Activated gamma-delta T cell treated with anti-CD3 and anti-CD28 coated beads, Interleukin-2, amount 50 U/mL, for 16 hours (primary cell): ENCODE measurements at regions not wholly inside any gene's neighbourhood (a gene's known extent, or its start where the extent isn't known, plus 50 kb on each side); places are given as distances from the start of the nearest gene placed in this dataset.

Experiments
- DNase-seq: peaks from one replicate; pipeline ENCODE4 v3.0.0-alpha.2; 2020; ENCODE audit warnings: low read depth

DNA sequence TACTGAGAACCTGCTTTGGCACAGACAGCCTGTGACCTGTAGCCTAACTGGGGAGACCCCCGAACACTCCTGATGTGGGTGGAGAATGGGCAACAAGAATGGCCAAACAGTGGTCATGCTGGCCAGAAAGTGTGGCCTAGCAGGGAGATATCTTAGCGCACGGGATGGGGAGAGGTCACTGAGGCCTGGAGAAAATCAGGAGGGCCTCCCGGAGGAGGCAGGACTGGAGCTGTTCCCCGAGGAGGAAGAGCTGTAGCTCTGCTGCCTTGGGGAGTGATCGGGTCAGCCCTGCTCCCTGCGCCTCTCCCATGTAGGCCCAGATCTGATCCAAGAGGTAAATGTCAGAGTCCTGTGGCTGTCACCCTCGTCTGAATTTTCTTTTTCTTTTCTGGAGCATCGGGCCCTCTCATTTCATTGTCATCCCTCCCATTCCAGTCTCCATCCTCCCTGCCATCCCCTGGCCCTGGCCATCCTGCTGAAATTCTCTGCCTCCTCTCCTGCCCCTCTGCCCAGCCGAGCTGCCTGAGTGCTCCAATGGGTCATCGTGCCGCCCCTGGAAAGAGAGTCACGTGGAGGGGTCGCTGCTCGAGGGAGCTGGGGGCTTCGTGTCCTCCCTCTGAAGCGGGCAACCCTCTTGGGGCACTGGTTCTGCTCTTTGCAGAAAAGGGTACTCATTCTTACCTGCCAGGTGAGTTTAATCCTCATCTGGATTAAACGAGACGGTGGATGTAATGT lies 242.9 kb downstream of the HAUS1 start:
- no peak for DNase-seq

DNA sequence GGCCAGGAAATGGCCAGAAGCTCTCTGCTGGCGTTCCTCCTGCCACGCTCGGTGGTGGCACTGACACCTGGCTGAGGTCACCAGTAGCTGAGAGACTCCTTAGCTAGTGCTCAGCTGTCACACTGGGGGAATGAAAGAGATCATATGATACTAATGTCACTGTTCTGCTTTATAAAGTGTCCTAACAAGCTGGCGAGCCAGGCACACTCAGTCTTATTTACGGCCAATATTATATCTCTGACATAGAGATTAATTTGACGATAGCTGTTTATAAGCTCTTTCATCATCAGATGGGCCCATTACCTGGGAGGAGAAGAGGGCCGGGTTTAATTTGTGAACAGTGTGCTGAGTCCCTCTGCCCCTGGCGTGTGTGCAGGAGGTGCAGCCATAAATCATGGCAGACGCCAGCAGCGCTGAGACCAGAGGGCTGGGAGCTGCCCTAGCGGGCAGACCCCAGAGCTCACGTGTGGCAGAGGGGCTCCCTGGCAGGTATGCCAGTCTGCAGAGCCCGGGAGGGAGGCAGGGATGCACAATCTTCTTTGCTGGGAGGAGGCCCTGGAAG lies 246.5 kb downstream of the HAUS1 start:
- DNase-seq: no peak

DNA sequence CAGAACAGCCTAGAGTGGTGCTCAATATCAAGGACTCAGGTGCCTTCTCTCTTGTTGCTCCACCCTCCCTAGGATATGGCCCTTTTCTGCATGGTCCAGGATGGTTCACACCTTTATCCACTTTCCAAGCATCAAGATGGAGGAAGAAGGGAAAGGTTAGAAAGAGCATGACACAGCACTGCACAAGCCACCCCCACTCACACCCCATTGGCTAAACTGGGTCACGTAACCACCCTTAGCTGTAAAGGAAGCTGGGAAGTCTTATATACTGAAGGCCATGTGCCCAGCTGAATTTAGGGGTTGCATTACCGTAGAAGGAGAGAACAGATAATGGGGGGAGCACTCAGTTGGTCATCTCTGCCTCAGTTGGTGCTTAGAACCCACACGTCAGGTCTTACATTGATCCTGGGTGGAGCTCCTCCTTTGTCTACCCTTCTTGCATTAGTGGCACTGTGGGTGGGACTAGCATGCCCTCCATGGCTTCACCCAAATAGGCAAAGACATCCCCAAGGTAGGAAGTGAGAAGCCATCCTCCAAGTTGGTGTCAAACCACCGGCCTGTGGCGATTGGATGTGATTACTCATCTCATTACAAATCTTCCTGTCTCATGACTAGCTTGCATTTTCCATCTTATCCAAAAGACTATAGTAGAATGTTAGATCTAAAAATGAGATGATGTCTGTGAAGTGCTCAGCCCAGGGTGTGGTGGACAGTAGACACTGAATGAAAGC lies 248.5 kb downstream of the HAUS1 start:
- DNase-seq: no peak

DNA sequence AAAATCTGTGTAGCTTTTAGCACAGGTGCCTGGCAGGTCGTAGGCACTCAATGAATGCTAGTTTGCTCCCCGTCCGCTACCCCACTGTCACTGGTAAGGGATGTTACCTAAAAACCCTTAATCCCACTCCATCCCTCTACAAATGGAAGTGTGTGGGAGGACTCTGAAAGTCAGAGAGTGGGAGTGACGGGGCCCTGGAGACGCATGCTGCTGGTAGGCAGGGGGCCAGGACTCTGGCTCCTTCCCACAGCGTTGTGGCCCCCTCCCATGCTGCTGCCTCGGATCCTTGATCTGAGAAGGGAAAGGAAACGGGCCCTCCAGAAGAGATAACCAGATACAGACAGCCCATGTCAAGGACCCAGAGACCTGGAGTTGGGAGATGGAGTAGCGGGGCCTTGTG lies 249.3 kb downstream of the HAUS1 start:
- DNase-seq: no peak

DNA sequence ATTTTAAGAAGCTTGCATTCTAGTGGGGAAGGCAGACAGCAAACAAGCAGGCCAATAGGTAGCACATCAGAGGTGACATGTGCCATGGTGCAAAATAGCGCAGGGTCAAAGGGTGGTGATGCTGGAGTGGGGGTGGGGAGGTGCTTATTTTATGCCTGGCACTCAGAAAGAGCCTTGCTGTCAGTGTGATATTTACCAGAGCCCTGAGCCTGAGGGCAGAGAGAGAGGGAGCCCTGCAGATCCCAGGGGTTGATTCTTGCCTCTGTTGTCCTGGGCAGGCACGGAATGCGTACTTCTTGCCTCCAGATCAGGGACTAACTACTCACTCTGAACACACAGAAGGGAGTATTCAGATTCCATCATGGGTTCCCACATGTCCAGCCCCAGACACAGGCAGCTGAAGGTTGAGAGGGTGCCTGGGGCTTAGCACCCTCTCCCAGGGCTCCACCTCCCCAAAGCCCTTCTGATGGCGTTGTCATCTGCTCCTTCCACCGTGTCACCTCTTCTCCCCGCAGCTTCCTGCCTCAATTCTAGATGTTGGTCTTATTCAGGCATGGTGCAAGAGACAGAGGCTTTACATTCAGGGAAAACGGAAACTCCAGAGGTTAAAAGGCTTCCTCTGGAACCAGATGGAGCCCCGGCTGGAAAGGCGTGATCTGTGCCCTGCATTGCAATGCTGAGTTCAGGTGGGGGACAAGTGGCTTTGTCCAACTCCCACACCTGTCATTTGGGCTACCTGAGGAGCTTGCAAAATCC lies 252.3 kb downstream of the HAUS1 start:
- DNase-seq: no peak

DNA sequence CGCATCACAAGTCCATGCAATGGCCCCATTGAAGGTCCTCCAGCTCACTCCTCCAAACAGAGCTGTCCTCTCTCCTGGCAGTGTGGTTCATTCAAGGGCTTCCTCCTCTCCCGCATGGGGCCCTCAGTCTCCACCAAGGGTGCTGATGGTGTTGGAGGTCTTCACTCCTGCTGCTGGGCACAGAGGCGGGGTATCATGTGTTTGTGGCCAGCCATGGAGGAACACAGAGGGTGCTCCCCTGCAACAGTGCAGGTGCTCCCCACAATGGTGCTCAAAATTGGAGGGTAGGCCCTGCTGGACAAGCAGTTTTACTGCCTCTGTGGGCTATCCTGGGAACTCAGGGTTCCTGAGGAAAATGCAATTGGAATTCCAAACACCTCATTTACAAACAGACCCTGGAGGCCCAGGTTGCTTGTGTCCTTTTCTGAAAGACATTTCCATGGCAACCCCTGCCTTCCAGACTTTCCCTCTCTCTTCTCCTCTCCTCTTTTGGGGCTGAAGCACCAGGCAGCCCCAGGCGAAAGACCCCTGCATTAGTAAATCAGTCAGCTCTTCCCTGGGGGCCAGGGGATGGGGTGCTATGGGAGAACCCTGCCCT lies 256.0 kb downstream of the HAUS1 start:
- DNase-seq: no peak

DNA sequence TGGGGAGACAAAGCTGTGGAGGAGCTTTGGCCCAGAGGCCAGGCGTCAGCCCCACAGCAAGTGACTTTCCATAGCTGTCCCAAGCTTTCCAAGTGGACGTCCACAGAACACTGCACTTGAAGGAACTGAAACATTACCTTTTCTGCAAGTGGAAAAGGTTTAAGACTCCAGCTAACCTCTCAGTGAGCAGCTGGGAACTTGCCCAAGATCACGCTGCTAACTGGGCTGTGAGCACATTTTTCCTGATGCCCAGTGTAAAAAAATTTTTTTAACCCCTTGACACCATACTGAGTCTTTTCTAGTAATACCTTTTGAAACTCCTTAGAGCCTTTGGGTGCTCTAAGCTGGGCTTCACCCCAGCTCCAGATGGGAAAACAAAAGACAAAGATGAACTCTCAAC lies 256.7 kb downstream of the HAUS1 start:
- no peak for DNase-seq

DNA sequence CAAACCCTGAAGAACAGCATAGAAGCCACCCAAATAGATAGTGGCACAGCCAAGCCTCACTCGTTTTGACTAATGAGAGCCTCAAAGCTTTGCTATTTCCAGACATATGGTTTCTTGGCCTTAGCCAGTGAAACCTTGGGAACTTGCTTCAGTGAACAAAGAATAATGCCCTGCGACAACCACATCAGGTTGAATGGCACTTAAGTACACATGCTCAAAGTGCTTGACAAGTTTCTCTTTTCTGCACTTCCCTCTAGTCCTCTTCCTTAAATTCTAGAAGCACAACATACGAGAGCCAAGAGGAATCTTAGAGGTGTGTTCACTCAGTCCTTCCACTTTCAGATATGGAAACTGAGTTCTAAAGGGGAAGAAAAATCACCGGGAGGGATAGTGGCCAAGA lies 258.3 kb downstream of the HAUS1 start:
- no peak for DNase-seq

DNA sequence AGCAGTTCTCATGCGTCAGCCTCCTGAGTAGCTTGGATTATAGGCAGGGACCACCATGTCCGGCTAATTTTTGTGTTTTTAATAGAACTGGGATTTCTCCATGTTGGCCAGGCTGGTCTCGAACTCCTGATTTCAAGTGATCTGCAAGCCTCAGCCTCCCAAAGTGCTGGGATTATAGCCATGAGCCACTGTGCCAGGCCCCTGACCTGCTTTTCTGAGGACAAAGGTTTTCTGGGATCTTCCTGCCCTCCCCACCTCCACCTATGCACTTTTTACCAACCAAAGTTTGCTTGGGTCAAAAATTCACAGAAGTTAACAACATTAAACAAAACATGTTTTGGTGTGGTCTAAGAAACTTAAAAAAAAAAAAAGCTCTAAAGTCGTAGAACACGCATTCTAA lies 259.9 kb downstream of the HAUS1 start:
- DNase-seq: no peak

DNA sequence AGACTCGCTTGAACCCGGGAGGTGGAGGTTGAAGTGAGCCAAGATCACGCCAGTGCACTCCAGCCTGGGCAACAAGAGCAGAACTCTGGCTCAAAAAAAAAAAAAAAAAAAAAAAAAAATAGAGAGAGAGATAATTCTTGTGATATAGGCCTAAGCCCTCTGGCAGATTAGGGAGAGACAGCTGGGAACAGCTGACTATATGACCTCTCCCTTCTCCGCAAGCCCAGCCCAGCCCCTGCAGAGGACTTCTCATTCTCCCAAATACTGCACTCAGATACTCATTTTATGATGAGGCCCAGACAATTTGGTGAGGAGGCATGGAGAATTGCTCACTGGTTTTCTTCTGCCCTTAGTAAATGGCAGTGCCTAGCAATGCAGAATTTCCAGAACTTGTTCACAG lies 262.0 kb downstream of the HAUS1 start:
- DNase-seq: no peak

DNA sequence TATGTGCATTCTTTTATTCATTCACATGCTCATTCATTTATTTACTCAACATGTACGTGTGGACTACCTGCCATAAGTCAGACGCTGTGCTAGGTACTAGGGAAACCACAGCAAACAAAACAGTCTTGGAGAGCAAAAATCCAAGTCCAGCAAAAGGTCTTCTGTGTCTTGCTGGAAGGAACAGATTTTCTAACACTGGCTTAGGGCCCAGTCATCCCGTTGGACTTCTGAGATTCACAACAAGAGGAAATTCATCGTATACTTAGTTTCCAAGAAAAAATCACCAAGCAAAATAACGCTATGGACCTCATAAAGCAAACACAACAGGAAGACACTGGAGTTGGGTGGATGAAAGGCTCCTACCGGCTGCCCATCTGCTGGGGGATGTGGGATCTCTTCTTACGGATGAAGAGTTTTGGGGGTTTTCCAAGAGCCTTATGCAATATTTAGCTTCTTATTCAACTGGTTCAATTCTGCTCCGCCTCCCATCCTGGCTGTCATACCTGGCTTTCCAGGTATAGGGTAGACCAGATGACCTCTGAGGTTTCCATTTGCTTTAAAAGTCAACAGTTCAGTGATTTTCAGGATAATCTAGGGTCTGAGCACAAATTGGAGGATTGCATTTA lies 262.7 kb downstream of the HAUS1 start:
- no peak for DNase-seq

DNA sequence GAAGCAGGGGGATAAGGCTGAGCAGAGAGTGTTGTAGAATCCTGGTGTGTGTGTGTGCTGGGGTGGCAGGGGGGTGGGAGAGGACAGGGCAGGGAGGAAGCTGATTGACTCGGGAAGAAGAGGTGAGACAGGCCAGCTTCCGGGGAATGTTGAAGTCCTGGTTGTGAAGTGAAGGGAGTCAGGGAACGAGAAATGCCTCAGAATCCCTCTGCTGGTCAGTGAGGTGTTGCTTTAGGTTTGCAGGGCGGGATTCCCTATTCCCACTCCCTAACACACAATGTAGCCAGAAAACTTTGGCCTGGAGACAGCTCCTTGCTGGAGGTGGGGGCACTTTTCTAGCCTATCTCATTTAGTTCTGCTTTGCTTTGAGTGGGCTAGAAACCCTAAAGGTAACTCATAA lies 265.1 kb downstream of the HAUS1 start:
- no peak for DNase-seq

DNA sequence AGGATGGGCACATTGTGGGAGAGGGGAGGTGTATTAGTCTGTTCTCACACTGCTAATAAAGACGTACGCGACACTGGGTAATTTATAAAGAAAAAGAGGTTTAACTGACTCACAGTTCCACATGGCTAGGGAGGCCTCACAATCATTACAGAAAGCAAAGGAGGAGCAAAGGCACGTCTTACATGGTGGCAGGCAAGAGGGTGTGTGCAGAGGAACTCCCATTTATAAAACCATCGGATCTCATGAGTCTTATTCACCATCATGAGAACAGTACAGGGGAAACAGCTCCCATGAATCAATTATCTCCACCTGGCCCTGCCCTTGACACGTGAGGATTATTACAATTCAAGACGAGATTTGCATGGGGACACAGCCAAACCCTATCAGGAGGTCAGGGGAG lies 266.7 kb downstream of the HAUS1 start:
- no peak for DNase-seq

DNA sequence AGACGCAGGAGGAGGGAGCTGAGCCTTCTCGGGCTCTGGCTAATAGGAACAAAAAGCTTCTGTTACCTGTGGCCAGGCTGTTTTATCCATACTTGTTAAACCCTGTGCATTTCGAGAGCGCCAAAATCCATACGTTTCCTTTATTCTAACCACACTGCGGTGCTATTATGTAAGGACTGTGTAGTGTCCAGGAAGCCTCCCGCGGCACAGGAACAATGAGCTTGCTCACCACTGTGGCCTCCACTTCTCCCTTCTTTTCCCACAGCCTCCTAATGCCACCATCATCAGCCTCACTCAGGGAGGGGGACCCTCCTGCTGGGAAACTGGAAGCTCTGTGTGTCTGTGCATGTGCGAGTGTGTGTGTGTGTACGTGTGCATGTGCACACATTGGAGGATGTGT lies 268.5 kb downstream of the HAUS1 start:
- DNase-seq: no peak

DNA sequence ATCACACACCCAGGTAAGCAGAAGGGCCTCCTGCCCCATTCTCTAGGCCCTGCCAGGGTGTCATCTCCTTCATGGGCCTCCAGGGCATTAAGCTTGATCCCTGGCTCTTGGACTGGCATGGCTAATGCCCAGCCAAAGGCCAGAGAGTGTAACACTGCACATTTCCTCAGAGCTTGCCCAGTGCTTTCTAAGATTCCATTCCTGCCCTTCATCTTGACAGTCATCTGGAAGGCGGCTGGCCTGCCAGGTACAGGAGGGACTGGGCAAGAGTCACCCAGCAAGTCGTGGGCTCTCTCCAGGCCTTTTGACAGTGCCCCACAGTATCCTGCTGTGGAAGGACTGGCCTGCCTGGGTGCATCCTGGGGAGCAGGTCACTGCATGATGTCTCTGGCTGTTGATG lies 268.9 kb downstream of the HAUS1 start:
- no peak for DNase-seq

DNA sequence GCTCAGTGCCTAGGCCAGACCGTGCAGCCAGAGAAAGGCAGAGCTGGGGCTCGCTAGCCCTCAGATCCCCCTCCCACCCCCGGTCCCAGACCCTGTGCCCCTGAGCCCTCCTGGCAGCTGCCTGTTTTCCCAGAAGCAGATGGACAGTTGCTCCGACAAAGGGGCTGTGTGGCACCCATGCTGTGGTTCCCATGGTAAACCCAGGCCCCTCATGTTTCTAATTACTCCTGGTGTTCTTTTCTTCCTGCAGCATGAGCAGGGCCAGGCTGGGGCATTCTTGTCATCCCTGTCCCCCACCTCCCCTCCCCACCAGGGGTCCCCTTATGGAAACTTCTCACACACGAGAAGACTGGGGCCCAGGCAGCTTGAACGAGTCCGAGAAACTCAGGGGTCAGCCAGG lies 269.6 kb downstream of the HAUS1 start:
- no peak for DNase-seq

DNA sequence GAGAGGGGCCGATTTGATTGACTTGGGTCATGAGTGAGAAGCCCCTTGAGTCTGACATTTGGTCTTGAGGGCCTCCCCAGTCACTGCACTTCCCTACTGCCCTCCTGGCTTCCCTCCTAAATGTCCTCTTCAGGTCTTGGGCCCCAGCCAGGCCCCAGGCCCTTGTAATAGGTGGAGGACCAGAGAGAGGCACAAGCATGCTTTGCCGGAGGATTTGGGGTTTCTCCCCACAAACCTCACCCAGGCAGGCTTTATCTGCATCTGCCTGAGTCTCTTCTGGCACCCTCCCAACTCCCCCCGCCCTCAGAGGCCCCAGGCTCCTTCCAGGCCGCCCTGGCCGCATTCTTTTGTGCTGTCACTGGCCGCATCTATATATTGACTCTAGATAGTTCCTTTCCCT lies 270.7 kb downstream of the HAUS1 start:
- no peak for DNase-seq

DNA sequence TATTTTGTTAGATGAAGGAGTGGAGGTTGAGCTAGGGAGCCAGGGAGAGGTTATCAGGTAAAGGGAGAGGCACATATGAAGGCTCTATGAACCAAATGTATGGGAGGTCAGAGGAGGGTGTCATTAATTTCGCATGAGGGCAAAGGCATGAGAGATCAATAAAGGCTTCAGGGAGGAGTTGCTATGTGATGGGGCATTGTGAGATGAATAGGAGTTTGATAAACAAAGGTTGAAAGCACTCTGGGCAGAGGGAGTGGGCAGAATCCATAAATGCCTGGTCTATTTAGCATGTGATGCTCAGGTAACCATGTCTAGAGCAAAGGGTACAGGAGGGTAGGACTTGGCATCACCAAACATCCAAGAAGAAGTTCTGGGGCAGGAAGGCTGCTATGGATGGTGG lies 273.4 kb downstream of the HAUS1 start:
- no peak for DNase-seq

DNA sequence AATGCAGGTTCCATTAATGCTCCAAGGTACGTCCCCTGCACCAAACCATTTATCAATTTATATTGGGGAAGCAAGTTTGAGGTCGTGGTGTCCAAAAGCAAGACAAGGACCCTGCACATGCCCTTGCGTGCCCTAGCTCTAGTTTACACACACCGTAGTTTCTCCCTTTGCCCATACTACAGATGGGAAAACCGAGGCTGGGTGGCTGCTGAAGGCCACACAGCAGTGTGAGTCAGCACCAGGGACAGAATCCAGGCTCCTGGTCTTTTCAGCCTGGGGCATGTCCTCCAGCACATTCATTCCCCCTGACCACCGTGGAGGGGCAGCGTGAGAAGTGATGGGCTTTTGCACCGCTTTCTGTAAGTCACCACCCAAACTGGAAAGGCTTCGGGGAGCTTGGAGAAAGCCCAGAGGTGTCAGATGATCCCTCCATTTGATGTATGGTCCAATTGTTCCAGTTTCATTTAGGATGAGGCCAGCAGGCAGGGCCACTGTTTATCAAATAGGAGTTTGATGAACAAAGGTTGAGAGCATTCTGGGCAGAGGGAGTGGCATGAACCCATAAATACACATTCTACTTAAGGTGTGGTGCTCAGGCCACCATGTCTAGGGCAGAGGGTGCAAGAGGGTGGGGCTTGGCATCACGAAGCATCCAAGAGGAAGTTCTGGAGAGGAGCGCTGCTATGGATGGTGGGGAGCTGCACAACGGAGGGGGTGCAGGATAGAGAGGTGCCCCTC lies 274.1 kb downstream of the HAUS1 start:
- DNase-seq: no peak

DNA sequence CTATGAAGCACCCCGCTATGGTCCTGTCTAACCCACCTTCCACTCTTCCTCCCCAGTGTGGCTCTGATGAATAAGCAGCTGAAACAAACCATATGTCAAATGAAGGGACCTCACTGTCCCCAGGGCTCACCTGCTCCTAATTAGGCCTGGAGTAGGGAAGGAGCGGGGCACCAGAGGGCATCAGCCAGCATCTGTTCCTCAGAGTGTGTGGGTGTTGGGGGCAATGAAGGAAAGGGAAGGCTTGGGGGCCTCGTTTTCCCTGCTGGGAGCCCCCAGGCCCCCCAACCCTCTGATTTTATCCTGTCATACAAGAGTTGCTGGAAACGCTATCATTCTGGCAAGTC lies 274.7 kb downstream of the HAUS1 start:
- no peak for DNase-seq

DNA sequence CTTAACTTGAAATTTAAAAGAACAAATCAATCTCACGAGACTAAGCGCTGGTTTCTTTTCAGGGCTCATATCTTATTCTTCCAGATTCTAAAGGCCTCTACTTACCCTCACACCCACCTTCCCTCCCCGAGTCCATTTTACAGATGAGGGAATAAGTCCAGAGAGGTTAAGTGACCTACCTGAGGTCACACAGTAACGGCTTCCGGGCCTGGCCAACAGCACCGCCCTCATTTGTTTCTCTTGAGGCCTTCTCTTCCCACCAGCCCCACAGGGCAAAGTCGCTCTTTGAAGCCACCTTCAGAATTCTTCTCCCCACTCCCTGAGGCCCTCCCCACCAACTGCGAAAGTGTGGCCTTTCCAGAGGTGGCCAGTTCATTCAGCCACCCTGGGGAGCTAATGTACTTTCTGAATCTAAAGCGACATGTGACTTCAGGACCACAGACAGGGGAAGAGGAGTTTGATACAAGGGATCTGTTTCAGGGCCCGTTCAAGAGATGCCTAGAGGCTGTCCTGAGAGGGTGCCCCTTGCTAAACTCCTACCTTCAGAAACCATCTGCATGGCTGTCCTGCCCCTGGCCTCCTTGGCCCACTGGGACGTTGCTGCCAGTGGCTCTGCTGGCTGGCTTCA lies 275.3 kb downstream of the HAUS1 start:
- DNase-seq: no peak
